Stimulated activated CD4-positive, alpha-beta T cell treated with anti-CD3 and anti-CD28 coated beads, Interleukin-4, amount 100 ng/mL, for 48 hours (primary cell): ENCODE measurements at regions not wholly inside any gene's neighbourhood (a gene's known extent, or its start where the extent isn't known, plus 50 kb on each side); places are given as distances from the start of the nearest gene placed in this dataset.
"Not testable (repeated sequence)": the region's sequence is repeated elsewhere in the genome, so short reads cannot be mapped to it uniquely, and the experiment has no call there.

Experiments used
- DNase-seq, 2 donors: peaks; one replicate each; pipeline ENCODE4 v3.0.0-alpha.2; 2020; ENCODE audit warnings: low read depth in 2 of 2

DNA sequence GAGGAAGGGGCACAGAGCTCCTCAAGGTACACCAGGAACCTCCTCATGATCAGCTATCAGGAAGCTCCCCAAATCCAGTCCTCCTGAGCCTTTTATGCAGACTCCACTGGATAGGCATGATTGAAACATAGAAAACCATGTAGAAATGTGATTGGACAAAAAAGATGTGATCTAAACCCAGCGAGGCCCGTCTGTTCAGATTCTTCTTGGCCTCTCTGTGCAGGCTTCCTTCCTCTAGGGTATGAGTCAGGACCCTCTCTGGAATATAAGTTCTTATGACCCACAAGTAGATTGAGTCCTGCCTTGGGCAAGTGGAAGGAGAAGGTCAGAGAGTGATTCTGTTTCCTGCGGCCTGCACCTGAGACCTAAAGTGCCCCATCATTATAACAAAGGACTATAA, 166.3 kb downstream of the PHLDA1 start:
- no peak for DNase-seq

DNA sequence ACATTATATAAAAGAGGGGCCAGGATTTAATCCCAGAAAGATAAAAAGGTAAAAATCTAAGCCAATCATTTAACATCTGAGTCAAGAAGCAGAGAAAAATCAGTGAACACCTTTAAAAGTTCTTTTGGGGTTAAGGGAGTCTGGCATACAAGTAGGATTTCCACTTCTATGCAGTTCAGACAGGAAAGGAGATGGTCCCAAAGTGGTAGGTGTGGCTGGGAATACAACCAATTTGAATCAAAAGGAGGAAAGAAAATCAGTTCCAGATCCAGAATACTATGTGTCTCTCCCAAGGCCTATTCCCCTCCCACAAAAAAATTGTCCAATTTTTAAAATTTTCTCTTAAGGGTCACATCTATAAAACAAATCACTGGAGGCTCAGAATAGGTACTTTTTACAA, 167.4 kb downstream of the PHLDA1 start:
- no peak for DNase-seq

DNA sequence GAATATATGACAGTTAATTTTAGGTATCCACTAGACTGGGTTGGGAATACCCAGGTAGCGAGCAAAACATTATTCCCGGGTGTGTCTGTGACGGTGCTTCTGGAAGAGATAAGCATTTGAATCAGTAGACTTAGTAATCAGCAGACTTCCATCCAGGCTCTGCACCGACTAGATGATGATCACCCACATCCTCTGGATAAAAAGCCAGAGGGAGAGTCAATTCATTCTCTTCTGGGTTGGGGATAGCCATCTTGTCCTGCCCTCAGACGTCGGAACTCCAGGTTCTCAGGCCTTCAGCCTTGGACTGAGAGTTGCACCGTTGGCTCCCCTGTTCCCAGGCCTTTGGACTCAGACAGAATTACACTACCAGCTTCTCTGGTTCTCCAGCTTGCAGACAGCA, 168.0 kb downstream of the PHLDA1 start:
- no peak for DNase-seq

DNA sequence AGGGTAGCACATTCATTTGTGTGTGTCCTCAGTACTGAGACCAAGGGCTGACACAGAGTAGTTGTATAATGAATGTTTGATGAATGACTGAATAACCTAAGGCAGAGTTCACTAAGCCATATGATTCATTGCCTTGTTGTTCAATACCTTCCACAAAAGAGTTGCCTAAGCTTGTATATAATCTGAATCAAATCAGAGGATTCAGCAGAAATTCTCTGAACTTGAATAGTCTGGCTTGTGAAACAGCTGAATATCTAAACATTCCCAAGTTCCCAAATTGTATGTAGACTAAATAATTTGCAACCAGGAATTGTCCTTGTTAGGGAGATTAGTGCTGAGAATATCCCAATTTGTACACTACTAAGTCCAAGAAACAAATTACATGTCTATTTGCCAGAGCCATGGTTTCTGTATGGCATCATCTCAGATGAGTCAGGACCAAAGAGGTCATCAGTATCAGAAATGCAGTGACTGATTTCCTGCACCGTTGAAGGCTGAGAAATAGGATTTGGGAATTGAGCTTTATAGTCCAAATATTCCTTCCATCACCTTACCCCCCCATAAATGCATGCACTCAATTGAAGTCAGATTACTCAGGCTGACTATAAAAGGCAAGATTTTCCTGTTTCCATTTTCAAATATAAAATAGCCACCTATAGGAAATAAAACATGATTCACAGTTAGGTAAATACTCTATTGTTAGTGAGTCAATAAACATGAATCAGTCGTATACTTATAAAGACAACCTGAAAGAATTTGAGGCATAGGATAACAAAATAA, 168.7 kb downstream of the PHLDA1 start:
- no peak for DNase-seq

DNA sequence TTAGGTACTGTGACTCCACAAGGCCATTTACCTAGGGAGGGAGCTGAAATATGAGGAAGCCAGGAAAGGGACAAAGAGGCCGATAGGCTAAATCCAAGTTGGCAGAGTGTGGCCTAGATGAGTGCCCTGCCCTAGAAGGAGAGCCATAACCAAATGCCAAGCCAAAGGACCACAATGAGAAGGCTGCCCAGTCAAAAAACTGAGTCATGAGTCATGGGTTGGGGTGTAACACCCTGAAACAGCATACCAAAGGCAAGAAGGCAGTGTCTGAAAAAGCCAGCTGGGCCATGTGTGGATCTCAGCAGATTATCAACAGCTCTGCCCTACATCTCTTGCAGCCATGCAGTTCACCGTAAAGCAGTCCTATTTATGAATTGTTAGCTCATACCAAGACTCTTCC, 171.7 kb downstream of the PHLDA1 start:
- DNase-seq = no peak

DNA sequence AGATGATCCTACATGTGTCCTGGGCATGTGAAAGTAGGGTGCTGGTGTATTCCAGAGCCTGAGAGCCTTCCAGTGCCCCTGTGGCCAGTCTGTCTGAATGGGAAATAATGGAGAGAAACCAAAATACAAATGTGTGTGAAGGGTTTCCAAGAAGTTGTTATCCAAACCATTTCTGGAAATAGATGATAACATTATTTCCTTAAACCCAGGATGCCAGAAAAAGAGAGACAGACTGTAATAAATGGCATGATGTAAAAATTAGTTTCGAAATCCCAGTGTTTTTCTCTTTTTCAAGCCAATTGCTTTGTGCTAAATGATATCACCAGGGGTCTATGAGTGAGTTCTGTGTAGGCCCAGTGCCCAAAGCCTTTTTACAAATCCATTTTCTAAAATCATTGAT, 175.3 kb downstream of the PHLDA1 start:
- no peak for DNase-seq

DNA sequence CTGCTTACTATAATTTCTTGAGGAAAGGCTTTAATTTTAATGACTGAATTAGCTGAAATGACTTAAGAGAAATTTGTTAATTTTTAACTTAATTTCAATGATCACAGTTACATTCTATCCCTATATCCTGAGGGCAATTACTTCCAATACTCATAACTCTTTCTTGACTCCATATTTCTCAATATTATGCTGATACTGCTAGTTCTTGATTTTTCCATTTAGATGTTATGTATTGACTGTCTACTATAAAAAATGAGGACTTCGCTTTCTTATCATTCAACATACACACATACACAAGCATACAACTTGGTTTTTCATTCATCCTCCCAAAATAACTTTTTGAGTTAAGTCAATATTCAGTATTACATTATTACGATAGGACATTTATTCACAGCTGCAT, 176.2 kb downstream of the PHLDA1 start:
- no peak for DNase-seq

DNA sequence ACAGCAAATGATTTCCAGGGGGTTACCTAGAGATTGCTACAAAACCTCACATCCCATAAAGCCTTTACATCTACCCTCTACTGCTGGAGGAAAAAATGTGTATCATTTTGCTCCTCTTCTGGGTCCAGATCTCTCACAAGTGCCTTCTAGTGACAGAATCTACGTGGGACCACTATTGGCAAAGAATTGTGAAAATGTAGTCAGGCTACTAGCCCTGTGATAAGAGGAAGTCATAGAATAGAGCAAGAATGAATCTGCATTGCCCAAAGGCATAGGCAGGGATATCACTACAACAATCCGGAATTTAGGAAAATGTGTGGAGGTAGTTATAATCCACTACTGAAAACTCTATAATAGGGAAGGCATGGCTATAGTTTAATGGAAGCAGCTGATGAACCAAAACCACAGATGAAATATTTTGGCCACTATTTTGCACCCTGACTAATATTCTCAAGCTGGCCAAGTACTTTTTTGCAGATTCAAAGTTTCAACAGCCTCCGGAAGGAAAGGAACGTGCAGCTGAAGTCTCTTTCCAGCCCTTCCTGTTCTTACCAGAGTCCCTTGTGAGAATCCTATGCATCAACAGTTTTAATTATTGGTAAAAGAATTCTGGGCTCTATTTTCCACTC, 176.8 kb downstream of the PHLDA1 start:
- DNase-seq = no peak

- DNase-seq = not testable (repeated sequence)
Measured at GRCh38 chr12:75854137-75854536, 177.4 kb downstream of the PHLDA1 start.

DNA sequence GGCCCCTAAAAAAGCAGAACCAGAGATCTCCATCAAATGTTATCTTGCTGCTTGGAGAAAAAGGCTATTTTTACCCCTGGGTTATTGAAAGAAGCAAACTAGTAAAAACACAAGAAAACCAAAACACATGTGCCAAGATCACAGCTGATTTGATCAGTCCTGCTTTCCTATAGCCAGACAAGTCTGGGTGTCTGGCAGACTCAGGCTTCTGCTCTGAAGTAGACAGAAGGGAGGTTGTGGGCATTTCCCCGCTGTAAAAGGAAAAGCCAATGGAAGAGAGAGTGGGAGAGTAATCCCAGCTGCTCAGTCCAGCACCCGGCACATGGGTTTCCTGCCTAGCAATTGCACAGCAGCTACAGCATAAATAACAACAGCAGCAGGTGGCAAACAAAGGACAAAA, 177.9 kb downstream of the PHLDA1 start:
- DNase-seq = no peak

- no peak for DNase-seq
Measured at GRCh38 chr12:75852956-75853355, 178.6 kb downstream of the PHLDA1 start.

- no peak for DNase-seq
Measured at GRCh38 chr12:75852143-75852542, 179.4 kb downstream of the PHLDA1 start.

- DNase-seq = no peak
Measured at GRCh38 chr12:75850721-75851462, 180.7 kb downstream of the PHLDA1 start.

DNA sequence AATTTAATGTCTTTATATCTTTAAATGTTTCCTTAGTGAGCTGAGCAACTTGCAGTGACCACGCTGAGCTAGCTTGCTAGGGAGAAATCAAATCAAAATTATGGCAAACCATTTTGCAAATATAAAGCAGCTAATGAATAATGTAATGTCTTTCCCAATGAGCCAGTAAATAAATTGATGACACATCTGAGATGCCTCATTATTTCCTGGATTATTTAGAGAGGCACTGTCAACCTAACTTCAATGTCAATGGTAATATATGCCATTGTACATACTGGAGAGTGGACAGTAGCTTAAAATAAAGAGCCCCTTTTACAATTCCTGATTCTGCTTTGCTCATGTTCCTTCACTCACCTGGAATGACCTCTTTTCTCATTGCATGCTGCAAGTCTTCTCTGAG, 182.6 kb downstream of the PHLDA1 start:
- no peak for DNase-seq

- no peak for DNase-seq
Measured at GRCh38 chr12:75848431-75848925, 183.1 kb downstream of the PHLDA1 start.

DNA sequence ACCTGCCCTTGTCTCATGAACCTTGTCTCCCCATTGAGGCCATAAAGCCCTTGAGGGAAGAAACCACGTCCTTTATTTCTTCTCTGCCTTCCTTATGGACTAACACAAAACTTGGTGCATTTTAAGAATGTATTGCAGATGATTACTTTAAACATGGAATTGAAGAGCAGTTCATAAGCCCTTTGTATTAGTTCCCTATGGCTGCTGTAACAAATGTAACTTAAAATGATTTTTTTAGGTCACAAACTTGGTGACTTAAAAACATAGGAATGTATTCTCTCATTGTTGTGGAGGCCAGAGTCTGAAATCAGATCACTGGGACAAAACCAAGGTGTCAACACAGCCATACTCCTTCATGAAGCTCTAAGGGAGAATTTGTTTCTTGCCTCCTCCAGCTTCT, 185.5 kb downstream of the PHLDA1 start:
- no peak for DNase-seq

DNA sequence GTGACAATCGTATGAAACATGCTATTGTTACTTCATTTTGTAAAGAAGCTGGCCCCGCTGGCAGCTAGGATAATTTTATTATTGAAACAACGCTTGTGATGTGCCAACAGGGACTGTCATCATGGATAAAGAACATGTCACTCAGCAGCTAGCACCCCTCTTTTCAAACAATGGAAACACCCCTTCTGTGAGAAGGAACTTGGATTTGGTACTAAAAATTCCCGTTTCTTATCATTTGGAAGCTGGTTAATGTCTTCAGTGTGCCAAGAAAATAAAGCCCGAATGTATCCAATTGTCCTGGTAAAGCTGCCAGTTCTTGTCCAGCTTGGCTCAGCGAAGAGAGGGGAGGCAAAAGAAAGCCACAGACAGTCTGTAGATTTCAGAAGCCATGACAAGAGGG, 186.6 kb downstream of the PHLDA1 start:
- DNase-seq = no peak

- DNase-seq = no peak
Measured at GRCh38 chr12:75844049-75844770, 187.4 kb downstream of the PHLDA1 start.

GRCh38 chr12:75842090-75842489, 189.5 kb downstream of the PHLDA1 start:
- no peak for DNase-seq

GRCh38 chr12:75840994-75841355, 190.6 kb downstream of the PHLDA1 start:
- DNase-seq = no peak

- DNase-seq = no peak
Measured at GRCh38 chr12:75838309-75838708, 193.3 kb downstream of the PHLDA1 start.

GRCh38 chr12:75837700-75838099, 193.9 kb downstream of the PHLDA1 start:
- no peak for DNase-seq
